IMR-90 (cell line): ENCODE measurements at regions not wholly inside any gene's neighbourhood (a gene's known extent, or its start where the extent isn't known, plus 50 kb on each side); places are given as distances from the start of the nearest gene placed in this dataset.

Source experiments
- ATAC-seq: fragments of 200-7000 bp; cut with Tn5 transposase; 2 replicates; pipeline ENCODE4 v1.9.1; 2020; ENCODE audit warnings: low read depth, mild to moderate bottlenecking, moderate library complexity
- BruUV-seq: library from RNA; stranded (reverse); fragments of 400-500 nt; replicated peaks from 2 replicates; lab custom pipeline; 2021; lab: Mats Ljungman, UMichigan
- CTCF ChIA-PET: fragments of 300-600 bp; formaldehyde crosslinking; extraction: SDS; loops from one replicate; lab custom pipeline; 2021; ENCODE audit warnings: antibody characterized with exemption; lab: Yijun Ruan, JAX
- POLR2A ChIA-PET: fragments of 300-600 bp; sonication (Branson Sonifier 250); formaldehyde crosslinking; loops from one replicate; lab custom pipeline; 2022; ENCODE audit warnings: antibody characterized with exemption; ENCODE audit not compliant: unreplicated experiment; lab: Charles Lee
- DNase-seq: peaks from one replicate; pipeline ENCODE4 v3.0.0; 2013
- H2AFZ ChIP-seq: replicated peaks from 2 replicates; pipeline ENCODE3; 2013; ENCODE audit warnings: low read length, mild to moderate bottlenecking; ENCODE audit not compliant: poor library complexity
- H2AK5ac ChIP-seq: 2 replicates; pipeline ENCODE4 v1.6.1; 2013; ENCODE audit warnings: low read depth, low read length, inconsistent platforms
- H2AK9ac ChIP-seq: replicated peaks from 2 replicates; pipeline ENCODE3; 2013; ENCODE audit warnings: mild to moderate bottlenecking, low read depth, low read length, moderate library complexity; ENCODE audit not compliant: poor library complexity
- H2BK120ac ChIP-seq: 2 replicates; pipeline ENCODE4 v1.6.1; 2013; ENCODE audit warnings: low read depth, low read length, inconsistent platforms
- H2BK15ac ChIP-seq: 3 replicates; pipeline ENCODE4 v1.6.1; 2013; ENCODE audit warnings: low read depth, low read length, inconsistent platforms
- H2BK20ac ChIP-seq: 2 replicates; pipeline ENCODE4 v1.6.1; 2013; ENCODE audit warnings: low read depth, mild to moderate bottlenecking, inconsistent platforms, low read length, moderate library complexity
- H2BK5ac ChIP-seq: 2 replicates; pipeline ENCODE4 v1.6.1; 2013; ENCODE audit warnings: mild to moderate bottlenecking, low read depth, low read length, inconsistent platforms; ENCODE audit not compliant: poor library complexity, severe bottlenecking
- H3K14ac ChIP-seq: replicated peaks from 2 replicates; pipeline ENCODE4 v1.6.1; 2013; ENCODE audit warnings: low read depth, low read length, inconsistent platforms
- H3K18ac ChIP-seq: 2 replicates; pipeline ENCODE4 v1.6.1; 2013; ENCODE audit warnings: low read depth, low read length, control low read depth
- H3K23ac ChIP-seq: 2 replicates; pipeline ENCODE4 v1.6.1; 2013; ENCODE audit warnings: low read depth, low read length, inconsistent platforms
- H3K27ac ChIP-seq: 2 replicates; pipeline ENCODE4 v1.5.1; 2013; ENCODE audit warnings: mild to moderate bottlenecking, control low read depth, low read length; ENCODE audit not compliant: insufficient read depth
- H3K27me3 ChIP-seq: 2 replicates; pipeline ENCODE4 v1.6.1; 2013; ENCODE audit warnings: low read length; ENCODE audit not compliant: control insufficient read depth, insufficient read depth
- H3K36me3 ChIP-seq: 2 replicates; pipeline ENCODE4 v1.6.1; 2013; ENCODE audit warnings: low read length, mixed read lengths; ENCODE audit not compliant: control insufficient read depth, insufficient read depth
- H3K4ac ChIP-seq: 2 replicates; pipeline ENCODE4 v1.6.1; 2013; ENCODE audit warnings: low read depth, low read length, inconsistent platforms
- H3K4me1 ChIP-seq: 2 replicates; pipeline ENCODE4 v1.6.1; 2013; ENCODE audit warnings: low read length, mixed read lengths; ENCODE audit not compliant: control insufficient read depth, insufficient read depth
- H3K4me2 ChIP-seq: 2 replicates; pipeline ENCODE4 v1.6.1; 2013; ENCODE audit warnings: low read depth, mild to moderate bottlenecking, control low read depth, low read length, moderate library complexity
- H3K4me3 ChIP-seq: 2 replicates; pipeline ENCODE4 v1.5.1; 2013; ENCODE audit warnings: low read depth, mild to moderate bottlenecking, control low read depth, low read length, moderate library complexity; ENCODE audit not compliant: insufficient read depth
- H3K56ac ChIP-seq: 2 replicates; pipeline ENCODE4 v1.6.1; 2013; ENCODE audit warnings: low read length, inconsistent platforms; ENCODE audit not compliant: insufficient read depth; ENCODE audit errors: extremely low read depth
- H3K79me1 ChIP-seq, 2 experiments: 2 replicates each; pipeline ENCODE4 v1.6.1; 2013; ENCODE audit warnings: low read length in 2 of 2, inconsistent platforms in 1 of 2, low read depth in 1 of 2
- H3K9ac ChIP-seq: 2 replicates; pipeline ENCODE4 v1.6.1; 2013; ENCODE audit warnings: low read depth, low read length, control low read depth
- H3K9me1 ChIP-seq: 2 replicates; pipeline ENCODE4 v1.6.1; 2013; ENCODE audit warnings: low read length, inconsistent platforms; ENCODE audit not compliant: insufficient read depth
- H3K9me3 ChIP-seq: 2 replicates; pipeline ENCODE4 v1.6.1; 2013; ENCODE audit warnings: low read length; ENCODE audit not compliant: control insufficient read depth, insufficient read depth
- H4K20me1 ChIP-seq: 2 replicates; pipeline ENCODE4 v1.6.1; 2013; ENCODE audit warnings: low read length, inconsistent platforms; ENCODE audit not compliant: insufficient read depth
- H4K5ac ChIP-seq: 2 replicates; pipeline ENCODE4 v1.6.1; 2013; ENCODE audit warnings: mild to moderate bottlenecking, low read depth, low read length, control low read depth
- H4K8ac ChIP-seq, 2 experiments: 2 replicates each; pipeline ENCODE4 v1.6.1; 2013; ENCODE audit warnings: low read depth in 2 of 2, low read length in 2 of 2, control low read depth in 1 of 2, inconsistent platforms in 1 of 2
- H4K91ac ChIP-seq: 2 replicates; pipeline ENCODE4 v1.6.1; 2013; ENCODE audit warnings: low read depth, low read length, inconsistent platforms; ENCODE audit not compliant: insufficient read depth
- CHD1 ChIP-seq: IDR thresholded peaks from 2 replicates; pipeline ENCODE4 v1.6.1; 2012; ENCODE audit warnings: low read depth, low read length, improper control_type of control experiment
- MAZ ChIP-seq: IDR thresholded peaks from 2 replicates; pipeline ENCODE4 v1.6.1; 2012; ENCODE audit warnings: low read depth, mild to moderate bottlenecking, low read length, improper control_type of control experiment, moderate library complexity, borderline replicate concordance
- WGBS, 2 experiments: methylation state at CpG; one replicate each; pipeline versions ENCODE4 v1.1.5 to v1.1.7; 2013; ENCODE audit warnings: missing lambda C conversion rate in 2 of 2; ENCODE audit not compliant: insufficient read length in 1 of 2; ENCODE audit errors: extremely low coverage in 2 of 2; 5-methylcytosine and 5-hydroxymethylcytosine counted together
- dilution Hi-C: fragments of 300-500 bp; cut with HindIII; formaldehyde crosslinking; loops from one replicate; pipeline ENCODE4 v1.14.3; 2018; ENCODE audit warnings: low sequenced_read_pairs; ENCODE audit not compliant: unreplicated experiment
- in situ Hi-C: fragments of 300-500 bp; cut with MboI; formaldehyde crosslinking; loops from 3 replicates; pipeline ENCODE4 v1.14.3; 2019; ENCODE audit warnings: low sequenced_read_pairs, inconsistent platforms, mixed read lengths
- intact Hi-C: fragments of 100-400 bp; cut with micrococcal nuclease; formaldehyde crosslinking; loops from 2 replicates; pipeline ENCODE4 v1.10.0; 2022

DNA sequence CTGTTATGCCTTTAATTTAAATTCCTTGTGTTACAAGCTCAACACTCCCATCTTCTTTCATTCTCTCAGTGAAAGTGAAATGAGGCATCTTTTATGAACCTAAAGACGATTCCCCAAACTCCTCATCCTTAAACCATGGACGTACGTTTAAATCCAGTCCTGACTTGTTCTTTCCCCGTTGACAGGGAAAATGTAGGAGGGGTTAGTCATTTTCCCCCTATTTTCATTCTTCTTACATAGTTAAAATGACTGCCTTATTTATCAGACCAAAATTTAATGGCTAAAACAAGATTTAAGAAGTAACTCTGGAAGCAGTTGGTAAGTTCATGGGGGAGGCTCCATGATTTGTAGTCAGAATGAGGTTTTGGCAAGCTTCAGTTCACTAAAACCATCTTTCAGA lies 134.9 kb downstream of the KCNA5 start:
- H3K4me2 ChIP-seq = no peak overlapping the region
- no TSS peak for BruUV-seq
- no peak overlapping the region for H3K4ac ChIP-seq
- H3K9ac ChIP-seq = no peak overlapping the region
- H2BK20ac ChIP-seq = no peak overlapping the region
- H3K79me1 ChIP-seq = no peaks in the 10 kb centered on the region; a peak in 1 of 4 replicates
- intact Hi-C loops = no loop called here
- H3K27ac ChIP-seq = no peak overlapping the region
- H2AK5ac ChIP-seq = no peak overlapping the region
- no peak overlapping the region for H2BK15ac ChIP-seq
- no peak overlapping the region for H3K18ac ChIP-seq
- no peak for TF ChIP-seq CHD1
- no peak for TF ChIP-seq MAZ
- dilution Hi-C loops = no loop called here
- no peak overlapping the region for H3K4me3 ChIP-seq
- H4K91ac ChIP-seq = no peak overlapping the region
- H2AK9ac ChIP-seq = no peak overlapping the region
- in situ Hi-C loops = no loop called here
- H3K4me1 ChIP-seq = peaks cover 3% of the 10 kb centered on the region; the same call in 1 of the 2 replicates
- ATAC-seq = no peak
- H3K9me3 ChIP-seq = no peaks in the 10 kb centered on the region
- H2AFZ ChIP-seq = no peak overlapping the region
- H4K5ac ChIP-seq = no peak overlapping the region
- H2BK120ac ChIP-seq = no peak overlapping the region
- H3K23ac ChIP-seq = no peak overlapping the region
- DNase-seq = no peak
- POLR2A ChIA-PET = no interaction called here
- H3K27me3 ChIP-seq = no peaks in the 10 kb centered on the region
- H3K36me3 ChIP-seq = no peaks in the 10 kb centered on the region
- no CpG with 5 or more reads among the region's 4 CpGs for WGBS, 2 experiments
- no peak overlapping the region for H4K8ac ChIP-seq
- H4K20me1 ChIP-seq = no peaks in the 10 kb centered on the region
- no peak overlapping the region for H3K56ac ChIP-seq
- CTCF ChIA-PET = no interaction called here
- no peaks in the 10 kb centered on the region for H3K9me1 ChIP-seq
- H2BK5ac ChIP-seq = no peak overlapping the region
- H3K14ac ChIP-seq = no peak overlapping the region
